Parathyroid adenoma (tissue), 2 donors: ENCODE measurements at regions not wholly inside any gene's neighbourhood (a gene's known extent, or its start where the extent isn't known, plus 50 kb on each side); places are given as distances from the start of the nearest gene placed in this dataset.

ENCODE experiments used
- H2AFZ ChIP-seq: fragments of 300-600 bp; sonication (generic); one replicate; pipeline ENCODE4 v1.7.0; 2017; ENCODE audit warnings: antibody characterized with exemption, mild to moderate bottlenecking
- H3K27ac ChIP-seq: fragments of 300-600 bp; sonication (generic); one replicate; pipeline ENCODE4 v1.7.0; 2017
- H3K27me3 ChIP-seq: fragments of 300-600 bp; sonication (generic); one replicate; pipeline ENCODE4 v1.7.0; 2017; ENCODE audit warnings: low read length; ENCODE audit not compliant: control insufficient read depth, insufficient read depth
- H3K36me3 ChIP-seq: fragments of 300-600 bp; sonication (generic); one replicate; pipeline ENCODE4 v1.7.0; 2017; ENCODE audit warnings: low read length; ENCODE audit not compliant: control insufficient read depth, insufficient read depth
- H3K4me1 ChIP-seq: fragments of 300-600 bp; sonication (generic); one replicate; pipeline ENCODE4 v1.7.0; 2017; ENCODE audit warnings: control low read depth
- H3K4me2 ChIP-seq: fragments of 300-600 bp; sonication (generic); one replicate; pipeline ENCODE4 v1.7.0; 2017; ENCODE audit warnings: low read length
- H3K4me3 ChIP-seq: fragments of 300-600 bp; sonication (generic); one replicate; pipeline ENCODE4 v1.7.0; 2017; ENCODE audit warnings: low read depth, low read length
- H3K79me2 ChIP-seq: fragments of 300-600 bp; sonication (generic); one replicate; pipeline ENCODE4 v1.7.0; 2017; ENCODE audit warnings: control low read depth
- H3K9ac ChIP-seq: fragments of 300-600 bp; sonication (generic); one replicate; pipeline ENCODE4 v1.7.0; 2017; ENCODE audit warnings: mild to moderate bottlenecking
- H3K9me3 ChIP-seq: fragments of 300-600 bp; sonication (generic); one replicate; pipeline ENCODE4 v1.7.0; 2017; ENCODE audit warnings: low read length; ENCODE audit not compliant: control insufficient read depth
- CTCF ChIP-seq: fragments of 300-600 bp; sonication (generic); IDR thresholded peaks from one replicate; pipeline ENCODE4 v1.7.0; 2017; ENCODE audit warnings: antibody characterized with exemption, mild to moderate bottlenecking
- donor health status: primary hyperparathyroidism.

- no peak overlapping the region for H3K4me3 ChIP-seq
- H3K27me3 ChIP-seq = no peaks in the 10 kb centered on the region
- H3K4me2 ChIP-seq = no peak overlapping the region
- no peak overlapping the region for H3K9ac ChIP-seq
- H3K27ac ChIP-seq = no peak overlapping the region
- no peak for TF ChIP-seq CTCF
- H2AFZ ChIP-seq = no peak overlapping the region
- H3K79me2 ChIP-seq = no peaks in the 10 kb centered on the region
- no peaks in the 10 kb centered on the region for H3K9me3 ChIP-seq
- H3K36me3 ChIP-seq = no peaks in the 10 kb centered on the region
- H3K4me1 ChIP-seq = no peaks in the 10 kb centered on the region
These were observed 195.5 kb upstream of the PRDM1 start for GRCh38 chr6:105890521-105891244.

GRCh38 chr6:105889902-105890301 is 196.2 kb upstream of the PRDM1 start:
- no peaks in the 10 kb centered on the region for H3K9me3 ChIP-seq
- H3K79me2 ChIP-seq = no peaks in the 10 kb centered on the region
- H3K27me3 ChIP-seq = no peaks in the 10 kb centered on the region
- no peak overlapping the region for H3K27ac ChIP-seq
- no peak for TF ChIP-seq CTCF
- no peaks in the 10 kb centered on the region for H3K36me3 ChIP-seq
- no peak overlapping the region for H3K4me3 ChIP-seq
- no peaks in the 10 kb centered on the region for H3K4me1 ChIP-seq
- H2AFZ ChIP-seq = no peak overlapping the region
- no peak overlapping the region for H3K9ac ChIP-seq
- no peak overlapping the region for H3K4me2 ChIP-seq

- Histone ChIP-seq H2AFZ (no peak overlapping the region), H3K4me1 (no peaks in the 10 kb centered on the region), H3K9ac (no peak overlapping the region), H3K9me3 (no peaks in the 10 kb centered on the region), H3K27me3 (no peaks in the 10 kb centered on the region), H3K4me3 (no peak overlapping the region), H3K36me3 (no peaks in the 10 kb centered on the region), H3K27ac (no peak overlapping the region), H3K4me2 (no peak overlapping the region), H3K79me2 (no peaks in the 10 kb centered on the region)
- TF ChIP-seq CTCF = no peak
These were observed 199.2 kb upstream of the PRDM1 start for GRCh38 chr6:105886814-105887544.

- Histone ChIP-seq H3K4me1 (no peaks in the 10 kb centered on the region), H3K79me2 (no peaks in the 10 kb centered on the region)
These were observed 199.9 kb upstream of the PRDM1 start for GRCh38 chr6:105886066-105886813.

More at GRCh38 chr6:105886066-105886813, 199.9 kb upstream of the PRDM1 start:
- Histone ChIP-seq H3K4me2 (no peak overlapping the region), H3K9ac (no peak overlapping the region), H3K36me3 (no peaks in the 10 kb centered on the region), H3K4me3 (no peak overlapping the region), H3K9me3 (no peaks in the 10 kb centered on the region), H3K27ac (no peak overlapping the region), H3K27me3 (no peaks in the 10 kb centered on the region), H2AFZ (no peak overlapping the region)
- no peak for TF ChIP-seq CTCF
